Fibroblast of pulmonary artery (primary cell): ENCODE measurements at regions not wholly inside any gene's neighbourhood (a gene's known extent, or its start where the extent isn't known, plus 50 kb on each side); places are given as distances from the start of the nearest gene placed in this dataset.
"Not testable (repeated sequence)": the region's sequence is repeated elsewhere in the genome, so short reads cannot be mapped to it uniquely, and the experiment has no call there.

ENCODE experiments used
- DNase-seq: peaks from one replicate; pipeline ENCODE4 v3.0.0-alpha.2; 2010; ENCODE audit warnings: low read depth
- H3K4me3 ChIP-seq: replicated peaks from 2 replicates; pipeline ENCODE4 v1.5.1; 2011; ENCODE audit warnings: low read depth, mild to moderate bottlenecking, control low read depth, low read length, moderate library complexity
- TF ChIP-seq, protein P1 (sequence below): IDR thresholded peaks from 2 replicates; pipeline ENCODE4 v1.5.1; 2011; ENCODE audit warnings: mild to moderate bottlenecking, control low read depth, low read length, inconsistent platforms; ENCODE audit errors: missing control alignments

DNA sequence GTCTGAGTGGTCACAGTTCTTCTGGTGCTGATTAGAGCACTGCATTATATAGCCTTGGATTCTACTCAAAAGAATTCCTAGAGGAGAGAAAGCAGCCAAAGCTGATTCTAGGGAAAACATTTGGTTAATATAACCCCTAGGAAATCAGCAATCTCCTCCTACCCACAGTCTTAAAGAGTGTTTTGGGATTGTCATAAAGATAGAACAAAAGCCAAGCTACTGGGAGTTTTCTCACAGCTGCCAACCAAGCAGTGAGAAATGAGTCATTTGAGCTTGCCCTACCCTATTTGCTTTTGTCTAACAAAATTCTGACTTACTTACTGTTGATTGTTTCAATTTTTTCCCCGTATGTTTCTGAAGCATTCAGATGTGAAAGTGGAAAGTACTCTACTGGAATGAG is 469.3 kb downstream of the PLCL1 start:
- TF ChIP-seq, protein P1, sequence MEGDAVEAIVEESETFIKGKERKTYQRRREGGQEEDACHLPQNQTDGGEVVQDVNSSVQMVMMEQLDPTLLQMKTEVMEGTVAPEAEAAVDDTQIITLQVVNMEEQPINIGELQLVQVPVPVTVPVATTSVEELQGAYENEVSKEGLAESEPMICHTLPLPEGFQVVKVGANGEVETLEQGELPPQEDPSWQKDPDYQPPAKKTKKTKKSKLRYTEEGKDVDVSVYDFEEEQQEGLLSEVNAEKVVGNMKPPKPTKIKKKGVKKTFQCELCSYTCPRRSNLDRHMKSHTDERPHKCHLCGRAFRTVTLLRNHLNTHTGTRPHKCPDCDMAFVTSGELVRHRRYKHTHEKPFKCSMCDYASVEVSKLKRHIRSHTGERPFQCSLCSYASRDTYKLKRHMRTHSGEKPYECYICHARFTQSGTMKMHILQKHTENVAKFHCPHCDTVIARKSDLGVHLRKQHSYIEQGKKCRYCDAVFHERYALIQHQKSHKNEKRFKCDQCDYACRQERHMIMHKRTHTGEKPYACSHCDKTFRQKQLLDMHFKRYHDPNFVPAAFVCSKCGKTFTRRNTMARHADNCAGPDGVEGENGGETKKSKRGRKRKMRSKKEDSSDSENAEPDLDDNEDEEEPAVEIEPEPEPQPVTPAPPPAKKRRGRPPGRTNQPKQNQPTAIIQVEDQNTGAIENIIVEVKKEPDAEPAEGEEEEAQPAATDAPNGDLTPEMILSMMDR: no peak
- H3K4me3 ChIP-seq: no peak overlapping the region
- DNase-seq: peak; percentile 7

DNA sequence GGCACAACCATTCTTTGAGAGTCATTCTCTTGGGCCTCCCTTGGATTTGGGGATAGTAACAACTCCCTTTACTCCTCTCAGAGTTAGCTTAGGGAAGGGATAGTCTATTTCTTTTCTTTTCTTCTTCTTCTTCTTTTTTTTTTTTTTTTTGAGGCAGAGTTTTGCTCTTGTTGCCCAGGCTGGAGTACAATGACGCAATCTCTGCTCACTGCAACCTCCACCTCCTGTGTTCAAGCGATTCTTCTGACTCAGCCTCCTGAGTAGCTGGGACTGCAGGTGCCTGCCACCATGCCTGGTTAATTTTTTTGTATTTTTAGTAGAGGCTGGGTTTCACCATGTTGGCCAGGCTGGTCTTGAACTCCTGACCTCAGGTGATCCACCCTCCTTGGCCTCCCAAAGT is 465.8 kb downstream of the PLCL1 start:
- H3K4me3 ChIP-seq, DNase-seq: not testable (repeated sequence)

DNA sequence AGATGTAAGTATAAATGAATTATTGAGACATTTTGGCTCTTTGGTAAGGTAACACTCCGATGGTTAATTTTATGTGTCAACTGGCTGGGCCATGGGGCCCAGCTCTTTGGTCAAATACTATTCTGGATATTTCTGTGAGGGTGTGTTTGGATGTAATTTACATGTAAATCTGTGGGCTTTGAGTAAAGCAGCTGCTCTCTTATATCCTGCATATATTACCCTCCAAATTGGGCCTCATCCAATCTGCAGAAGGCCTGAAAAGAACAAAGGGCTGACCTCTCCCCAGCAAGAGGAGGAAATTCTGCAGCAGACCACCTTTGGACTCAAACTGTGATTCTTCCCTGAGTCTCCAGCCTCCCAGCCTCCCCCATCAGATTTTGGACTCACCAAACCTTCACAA is 464.1 kb downstream of the PLCL1 start:
- no peak overlapping the region for H3K4me3 ChIP-seq
- TF ChIP-seq, protein P1: no peak
- DNase-seq: no peak

DNA sequence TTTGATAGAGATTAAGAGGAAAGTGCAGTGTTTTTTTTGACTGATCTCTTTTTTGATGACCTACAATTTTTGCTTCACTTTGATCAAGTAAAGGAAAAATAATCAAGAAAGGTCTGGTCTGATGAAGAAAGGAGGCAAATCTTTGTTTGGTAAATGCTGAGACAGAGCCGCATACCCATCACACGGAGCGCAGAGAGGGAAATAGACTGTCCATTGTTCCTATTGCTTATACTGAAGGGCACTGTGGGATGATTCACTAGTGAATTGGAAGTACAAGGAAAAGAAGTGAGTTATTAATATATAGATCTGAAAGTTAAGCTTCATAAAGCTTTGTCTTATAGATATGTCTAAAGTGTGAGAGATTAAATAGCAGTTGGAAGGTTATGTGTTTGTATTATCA is 455.1 kb downstream of the PLCL1 start:
- H3K4me3 ChIP-seq: no peak overlapping the region
- no peak for DNase-seq
- TF ChIP-seq, protein P1: no peak

DNA sequence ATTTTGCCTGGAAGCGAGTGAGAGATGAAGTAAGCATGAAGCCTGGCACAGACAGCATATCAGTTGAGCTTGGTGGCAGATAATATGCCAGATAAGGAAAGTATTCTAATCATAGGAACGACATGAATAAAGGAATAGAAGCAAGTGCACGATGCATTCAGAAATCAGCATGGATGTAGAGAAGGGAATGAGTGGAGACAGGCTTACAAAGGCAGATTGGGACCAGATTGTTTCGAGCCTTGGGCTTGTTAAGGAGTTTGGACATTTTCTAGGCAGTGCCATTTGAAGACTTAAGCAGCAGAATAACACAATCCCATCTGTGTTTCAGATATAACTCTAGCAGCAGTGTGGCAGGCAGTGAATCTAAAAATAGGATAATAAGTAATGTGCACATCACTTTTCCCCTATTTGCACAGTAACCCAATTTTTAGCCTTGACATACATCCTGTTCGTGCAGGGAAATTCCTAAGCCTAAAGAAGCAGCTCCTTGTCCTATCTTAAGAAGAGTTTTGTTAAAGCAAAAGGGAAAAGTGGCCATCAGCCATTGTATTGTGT is 450.2 kb downstream of the PLCL1 start:
- TF ChIP-seq, protein P1: no peak
- no peak overlapping the region for H3K4me3 ChIP-seq
- no peak for DNase-seq

DNA sequence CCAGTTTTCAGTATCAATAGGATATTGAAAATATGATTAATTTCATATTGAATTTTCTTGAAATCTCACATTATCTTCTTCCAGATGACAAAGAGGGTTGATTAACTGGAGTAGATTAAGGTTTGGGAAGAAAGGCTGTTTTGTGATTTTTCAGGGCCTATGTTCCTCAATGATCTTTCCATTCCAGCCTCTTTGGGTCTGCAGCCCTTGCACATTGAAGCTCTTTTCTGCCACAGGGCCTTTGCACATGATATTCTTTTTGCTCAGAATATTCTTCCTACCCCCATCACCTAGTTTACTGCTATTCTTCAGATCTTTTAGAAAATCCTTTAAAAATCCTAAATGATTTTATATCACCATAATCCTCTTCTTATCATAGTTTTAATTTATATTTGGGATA is 449.6 kb downstream of the PLCL1 start:
- H3K4me3 ChIP-seq: no peak overlapping the region
- DNase-seq: no peak
- TF ChIP-seq, protein P1: no peak

DNA sequence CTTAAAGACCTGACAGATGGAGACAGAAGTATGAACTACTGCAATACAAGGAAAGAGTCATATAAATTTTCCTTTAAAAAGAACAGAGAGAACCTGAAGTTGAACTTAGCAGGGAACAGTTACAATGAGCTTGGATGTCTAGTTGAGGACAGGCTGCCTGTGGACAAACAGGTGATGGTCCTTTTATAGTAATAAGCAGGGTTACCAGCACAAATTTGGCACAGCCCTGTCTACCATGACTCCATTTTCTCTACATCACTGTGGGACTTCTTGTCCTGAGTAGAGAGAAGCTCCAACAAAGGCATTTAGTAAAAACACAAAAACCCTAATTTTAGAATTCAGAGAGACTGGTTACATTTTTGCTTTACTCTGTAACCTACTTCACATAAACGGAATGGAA is 448.1 kb downstream of the PLCL1 start:
- DNase-seq: no peak
- H3K4me3 ChIP-seq: no peak overlapping the region
- TF ChIP-seq, protein P1: no peak
